ENCODE measurements at regions not wholly inside any gene's neighbourhood (a gene's known extent, or its start where the extent isn't known, plus 50 kb on each side); places are given as distances from the start of the nearest gene placed in this dataset.
"Not testable (repeated sequence)": the region's sequence is repeated elsewhere in the genome, so short reads cannot be mapped to it uniquely, and the experiment has no call there.

DNA sequence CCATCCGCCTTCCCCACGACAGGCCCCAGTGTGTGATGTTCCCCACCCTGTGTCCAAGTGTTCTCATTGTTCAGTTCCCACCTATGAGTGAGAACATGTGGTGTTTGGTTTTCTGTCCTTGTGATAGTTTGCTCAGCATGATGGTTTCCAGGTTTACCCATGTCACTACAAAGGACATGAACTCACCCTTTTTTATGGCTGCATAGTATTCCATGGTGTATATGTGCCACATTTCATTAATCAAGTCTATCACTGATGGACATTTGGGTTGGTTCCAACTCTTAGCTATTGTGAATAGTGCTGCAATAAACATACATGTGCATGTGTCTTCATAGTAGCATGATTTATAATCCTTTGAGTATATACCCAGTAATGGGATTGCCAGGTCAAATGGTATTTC lies 488.2 kb upstream of the SEMA3D start:
- H4K20me1 ChIP-seq (replicated peaks; ENCODE audit: control insufficient read depth, insufficient read depth, low read length); H3K9me1 ChIP-seq (ENCODE audit: control insufficient read depth, insufficient read depth, low read length); BruUV-seq (replicated peaks); FAIRE-seq; DNase-seq (ENCODE audit: extremely low read depth in 1 of 4, low spot score in 3 of 4); H3K4me3 ChIP-seq; intact Hi-C loops (cut with micrococcal nuclease); H3K27ac ChIP-seq (ENCODE audit: extremely low read depth, low read depth, low read length); ATAC-seq; H3K36me3 ChIP-seq (ENCODE audit: control insufficient read depth, insufficient read depth, low read length); H3K9ac ChIP-seq (ENCODE audit: insufficient read depth in 1 of 2, low read depth in 2 of 2, low read length in 2 of 2); H3K27me3 ChIP-seq (ENCODE audit: control insufficient read depth in 2 of 2, insufficient read depth in 2 of 2, low read length in 2 of 2); H3K4me2 ChIP-seq (ENCODE audit: insufficient read depth, low read length); H3K4me1 ChIP-seq (replicated peaks in 1 of 2; ENCODE audit: control insufficient read depth in 2 of 2, insufficient read depth in 2 of 2, low read length in 2 of 2); H3K79me2 ChIP-seq (ENCODE audit: control insufficient read depth, insufficient read depth, low read length); in situ Hi-C loops (cut with MboI); CTCF ChIA-PET (ENCODE audit: low intra/inter-chr PET ratio); H3K9me3 ChIP-seq (replicated peaks; ENCODE audit: control insufficient read depth, insufficient read depth, low read depth, low read length); H2AFZ ChIP-seq (ENCODE audit: low read depth, low read length); POLR2A ChIA-PET: not testable (repeated sequence)
- 0% methylated on average over 2 of the region's 2 CpGs for WGBS (ENCODE audit: insufficient coverage, low coverage, missing lambda C conversion rate)
- peak; percentile 56 for TF ChIP-seq ZNF146 (CRISPR knock-in tag; IDR thresholded peaks at IDR 0.05; ENCODE audit: unreplicated experiment)

DNA sequence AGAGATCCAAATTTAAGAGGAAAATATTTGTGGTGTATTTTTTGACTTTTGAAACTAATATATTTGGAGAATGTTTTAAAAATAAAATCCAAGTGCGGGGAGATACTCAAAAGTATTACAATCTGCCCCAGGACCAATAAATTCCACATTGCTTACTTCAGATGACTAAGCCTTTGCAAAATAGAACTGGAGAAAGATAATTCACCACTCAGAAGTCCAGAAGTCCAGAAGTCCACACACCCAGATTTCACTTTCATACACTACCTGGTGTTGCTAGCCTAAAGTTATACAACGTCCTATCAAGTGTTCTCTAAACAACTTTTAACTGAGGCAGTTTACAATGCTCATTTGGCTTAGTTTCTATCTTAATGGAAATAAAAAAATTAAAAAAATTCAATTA lies 487.0 kb upstream of the SEMA3D start:
- no peak for FAIRE-seq
- in situ Hi-C loops (cut with MboI), result no loop called here
- POLR2A ChIA-PET, result no interaction called here
- TF ChIP-seq MCM7 (IDR thresholded peaks at IDR 0.05), result no peak
- TF ChIP-seq, protein P1, sequence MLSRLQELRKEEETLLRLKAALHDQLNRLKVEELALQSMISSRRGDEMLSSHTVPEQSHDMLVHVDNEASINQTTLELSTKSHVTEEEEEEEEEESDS (CRISPR knock-in tag; IDR thresholded peaks at IDR 0.05), result no peak
- TF ChIP-seq GTF2A2 (tag; IDR thresholded peaks at IDR 0.05), result no peak
- no peak for TF ChIP-seq ZNF324 (CRISPR knock-in tag; IDR thresholded peaks at IDR 0.05)
- TF ChIP-seq ZNF696 (CRISPR knock-in tag; conservative IDR thresholded peaks at IDR 0.05), result no peak
- TF ChIP-seq JUND (IDR thresholded peaks at IDR 0.05; ENCODE audit: borderline replicate concordance, low read depth, low read length), result no peak
- TF ChIP-seq JUND (tag; IDR thresholded peaks at IDR 0.05; ENCODE audit: borderline replicate concordance, low read depth, low read length), result no peak
- TF ChIP-seq PHF20 (IDR thresholded peaks at IDR 0.05; ENCODE audit: partially characterized antibody), result no peak
- no peak for TF ChIP-seq PHF21A (IDR thresholded peaks at IDR 0.05; ENCODE audit: borderline replicate concordance, low read depth)
- no peak for TF ChIP-seq NR2C1 (IDR thresholded peaks at IDR 0.05)
- TF ChIP-seq NR2C1 (tag; IDR thresholded peaks at IDR 0.05), result no peak
- no peak for TF ChIP-seq RCOR1 (IDR thresholded peaks at IDR 0.05; ENCODE audit: borderline replicate concordance in 1 of 2, low read depth in 2 of 2, low read length in 2 of 2)
- TF ChIP-seq, protein P2, sequence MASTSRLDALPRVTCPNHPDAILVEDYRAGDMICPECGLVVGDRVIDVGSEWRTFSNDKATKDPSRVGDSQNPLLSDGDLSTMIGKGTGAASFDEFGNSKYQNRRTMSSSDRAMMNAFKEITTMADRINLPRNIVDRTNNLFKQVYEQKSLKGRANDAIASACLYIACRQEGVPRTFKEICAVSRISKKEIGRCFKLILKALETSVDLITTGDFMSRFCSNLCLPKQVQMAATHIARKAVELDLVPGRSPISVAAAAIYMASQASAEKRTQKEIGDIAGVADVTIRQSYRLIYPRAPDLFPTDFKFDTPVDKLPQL (IDR thresholded peaks at IDR 0.05; ENCODE audit: extremely low read depth, insufficient read length), result no peak
- TF ChIP-seq, protein P3, sequence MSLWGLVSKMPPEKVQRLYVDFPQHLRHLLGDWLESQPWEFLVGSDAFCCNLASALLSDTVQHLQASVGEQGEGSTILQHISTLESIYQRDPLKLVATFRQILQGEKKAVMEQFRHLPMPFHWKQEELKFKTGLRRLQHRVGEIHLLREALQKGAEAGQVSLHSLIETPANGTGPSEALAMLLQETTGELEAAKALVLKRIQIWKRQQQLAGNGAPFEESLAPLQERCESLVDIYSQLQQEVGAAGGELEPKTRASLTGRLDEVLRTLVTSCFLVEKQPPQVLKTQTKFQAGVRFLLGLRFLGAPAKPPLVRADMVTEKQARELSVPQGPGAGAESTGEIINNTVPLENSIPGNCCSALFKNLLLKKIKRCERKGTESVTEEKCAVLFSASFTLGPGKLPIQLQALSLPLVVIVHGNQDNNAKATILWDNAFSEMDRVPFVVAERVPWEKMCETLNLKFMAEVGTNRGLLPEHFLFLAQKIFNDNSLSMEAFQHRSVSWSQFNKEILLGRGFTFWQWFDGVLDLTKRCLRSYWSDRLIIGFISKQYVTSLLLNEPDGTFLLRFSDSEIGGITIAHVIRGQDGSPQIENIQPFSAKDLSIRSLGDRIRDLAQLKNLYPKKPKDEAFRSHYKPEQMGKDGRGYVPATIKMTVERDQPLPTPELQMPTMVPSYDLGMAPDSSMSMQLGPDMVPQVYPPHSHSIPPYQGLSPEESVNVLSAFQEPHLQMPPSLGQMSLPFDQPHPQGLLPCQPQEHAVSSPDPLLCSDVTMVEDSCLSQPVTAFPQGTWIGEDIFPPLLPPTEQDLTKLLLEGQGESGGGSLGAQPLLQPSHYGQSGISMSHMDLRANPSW (CRISPR knock-in tag; IDR thresholded peaks at IDR 0.05), result no peak
- TF ChIP-seq ARHGAP35 (IDR thresholded peaks at IDR 0.05; ENCODE audit: partially characterized antibody), result no peak
- no peak for TF ChIP-seq NFE2 (IDR thresholded peaks at IDR 0.05; ENCODE audit: low read depth)

More for the DNA sequence above, 487.0 kb upstream of the SEMA3D start:
- H3K79me2 ChIP-seq (ENCODE audit: control insufficient read depth, insufficient read depth, low read length), result no peaks in the 10 kb centered on the region
- DNase-seq (ENCODE audit: extremely low read depth in 1 of 4, low spot score in 3 of 4), result no peak
- no peak for ATAC-seq
- BruUV-seq (replicated peaks), result no TSS peak
- 0% methylated on average over 2 of the region's 2 CpGs for WGBS (ENCODE audit: insufficient coverage, low coverage, missing lambda C conversion rate)
- intact Hi-C loops (cut with micrococcal nuclease), result no loop called here
- H2AFZ ChIP-seq (ENCODE audit: low read depth, low read length), result no peak overlapping the region
- H3K4me2 ChIP-seq (ENCODE audit: insufficient read depth, low read length), result no peak overlapping the region
- CTCF ChIA-PET (ENCODE audit: low intra/inter-chr PET ratio), result no interaction called here
- H3K9me1 ChIP-seq (ENCODE audit: control insufficient read depth, insufficient read depth, low read length), result no peaks in the 10 kb centered on the region
- no peaks in the 10 kb centered on the region for H3K27me3 ChIP-seq (ENCODE audit: control insufficient read depth in 2 of 2, insufficient read depth in 2 of 2, low read length in 2 of 2)
- no peak overlapping the region for H3K4me3 ChIP-seq
- H3K4me1 ChIP-seq (replicated peaks in 1 of 2; ENCODE audit: control insufficient read depth in 2 of 2, insufficient read depth in 2 of 2, low read length in 2 of 2), result no peaks in the 10 kb centered on the region
- H3K9me3 ChIP-seq (replicated peaks; ENCODE audit: control insufficient read depth, insufficient read depth, low read depth, low read length), result no peaks in the 10 kb centered on the region
- H4K20me1 ChIP-seq (replicated peaks; ENCODE audit: control insufficient read depth, insufficient read depth, low read length), result no peaks in the 10 kb centered on the region
- H3K9ac ChIP-seq (ENCODE audit: insufficient read depth in 1 of 2, low read depth in 2 of 2, low read length in 2 of 2), result no peak overlapping the region
- no peaks in the 10 kb centered on the region for H3K36me3 ChIP-seq (ENCODE audit: control insufficient read depth, insufficient read depth, low read length)
- no peak overlapping the region for H3K27ac ChIP-seq (ENCODE audit: extremely low read depth, low read depth, low read length)

All from K562 (cell line).